ENCODE measurements at regions not wholly inside any gene's neighbourhood (a gene's known extent, or its start where the extent isn't known, plus 50 kb on each side); places are given as distances from the start of the nearest gene placed in this dataset.

DNA sequence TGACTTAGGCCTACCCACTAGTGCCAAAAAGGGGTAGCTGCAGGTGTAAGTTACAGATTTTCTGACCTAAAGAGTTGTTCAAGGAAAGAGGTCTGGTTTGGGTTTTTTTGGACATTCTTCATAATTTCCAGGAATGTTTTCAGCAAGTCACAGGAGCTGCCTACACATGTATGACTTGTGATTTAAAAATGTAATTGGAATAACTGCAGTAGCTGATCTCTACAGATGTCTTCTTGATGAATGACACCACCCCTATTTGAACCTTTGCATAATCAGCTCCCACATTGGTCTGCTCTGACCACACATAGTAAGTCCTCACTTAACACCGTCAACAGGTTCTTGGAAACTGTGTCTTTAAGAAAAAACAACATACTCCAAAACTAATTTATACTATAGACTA lies 481.4 kb downstream of the RASEF start:
- in situ Hi-C loops (cut with MboI; ENCODE audit: low pct_unique_long_range_greater_than_20kb, low sequenced_read_pairs) = no loop called here
- DNase-seq = no peak

GRCh38 chr9:82581935-82582334 lies 481.0 kb downstream of the RASEF start:
- in situ Hi-C loops (cut with MboI; ENCODE audit: low pct_unique_long_range_greater_than_20kb, low sequenced_read_pairs) = no loop called here
- DNase-seq = no peak

GRCh38 chr9:82582693-82583092 lies 480.2 kb downstream of the RASEF start:
- in situ Hi-C loops (cut with MboI; ENCODE audit: low pct_unique_long_range_greater_than_20kb, low sequenced_read_pairs) = no loop called here
- no peak for DNase-seq

DNA sequence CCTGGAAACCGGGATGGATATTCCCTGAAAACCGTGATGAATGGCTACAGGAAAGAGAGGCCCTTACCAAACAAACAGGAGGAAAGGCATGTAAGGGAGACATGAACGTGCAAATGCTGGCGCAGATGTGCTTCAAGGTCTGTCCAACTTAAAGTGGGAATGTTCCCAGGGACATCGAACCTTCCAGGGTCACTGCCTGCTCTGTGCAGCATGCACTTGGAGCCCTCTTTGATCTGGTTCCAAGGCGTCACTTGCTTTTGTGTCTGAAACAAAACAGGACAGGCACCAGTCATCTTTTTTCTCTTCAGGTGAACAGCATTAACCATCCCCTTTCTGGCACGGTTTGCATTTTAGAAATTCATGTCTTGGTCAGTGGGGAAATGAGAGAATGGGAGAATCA lies 479.4 kb downstream of the RASEF start:
- in situ Hi-C loops (cut with MboI; ENCODE audit: low pct_unique_long_range_greater_than_20kb, low sequenced_read_pairs) = no loop called here
- DNase-seq = no peak

- DNase-seq = no peak
- in situ Hi-C loops (cut with MboI; ENCODE audit: low pct_unique_long_range_greater_than_20kb, low sequenced_read_pairs) = no loop called here
Measured at GRCh38 chr9:82584349-82584863, 478.5 kb downstream of the RASEF start.

DNA sequence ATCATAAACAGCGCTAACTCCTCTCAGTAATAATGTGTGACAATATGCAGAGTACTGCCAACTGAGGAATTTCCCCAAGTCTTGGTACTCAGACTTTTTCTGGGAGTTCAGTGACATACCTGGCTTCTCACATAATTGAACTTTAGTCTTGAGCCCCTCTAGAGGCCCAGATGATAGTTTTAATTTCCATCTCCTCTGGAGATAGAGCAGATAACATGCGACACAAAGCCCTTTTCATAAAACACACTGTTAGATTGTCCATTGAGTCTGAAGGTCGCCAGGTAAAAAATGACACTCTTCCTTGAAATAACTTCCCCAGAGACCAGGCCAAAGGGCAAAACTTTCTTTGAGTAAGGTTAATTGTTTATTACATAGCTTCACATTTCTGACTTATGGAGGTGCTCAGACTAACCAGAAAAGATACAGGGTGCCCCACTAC lies 476.0 kb downstream of the RASEF start:
- DNase-seq = no peak
- in situ Hi-C loops (cut with MboI; ENCODE audit: low pct_unique_long_range_greater_than_20kb, low sequenced_read_pairs) = no loop called here

- in situ Hi-C loops (cut with MboI; ENCODE audit: low pct_unique_long_range_greater_than_20kb, low sequenced_read_pairs) = no loop called here
- no peak for DNase-seq
Measured at GRCh38 chr9:82588301-82589180, 474.4 kb downstream of the RASEF start.

DNA sequence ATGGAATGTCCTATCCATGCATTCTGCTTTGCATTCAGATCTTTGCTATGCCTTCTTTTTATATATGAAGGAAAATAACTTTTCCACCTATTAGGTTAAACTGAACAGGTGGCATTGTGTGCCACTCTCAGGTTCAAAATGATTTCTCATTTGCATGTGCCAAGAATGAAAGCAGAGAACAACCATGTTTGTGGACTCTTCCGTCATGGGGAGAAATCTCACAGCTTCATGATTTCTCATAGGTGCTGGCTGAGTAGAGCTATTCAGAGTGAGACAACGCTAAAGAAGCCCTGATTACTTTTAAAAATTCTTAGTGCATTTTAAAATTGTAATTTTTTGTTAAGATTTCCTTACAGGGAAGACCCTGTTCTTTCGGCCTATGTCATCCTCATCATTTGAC lies 472.1 kb downstream of the RASEF start:
- in situ Hi-C loops (cut with MboI; ENCODE audit: low pct_unique_long_range_greater_than_20kb, low sequenced_read_pairs) = no loop called here

GRCh38 chr9:82593501-82593900 lies 469.4 kb downstream of the RASEF start:
- in situ Hi-C loops (cut with MboI; ENCODE audit: low pct_unique_long_range_greater_than_20kb, low sequenced_read_pairs) = no loop called here
- DNase-seq = no peak

More for the DNA sequence above, 472.1 kb downstream of the RASEF start:
- DNase-seq = no peak

DNA sequence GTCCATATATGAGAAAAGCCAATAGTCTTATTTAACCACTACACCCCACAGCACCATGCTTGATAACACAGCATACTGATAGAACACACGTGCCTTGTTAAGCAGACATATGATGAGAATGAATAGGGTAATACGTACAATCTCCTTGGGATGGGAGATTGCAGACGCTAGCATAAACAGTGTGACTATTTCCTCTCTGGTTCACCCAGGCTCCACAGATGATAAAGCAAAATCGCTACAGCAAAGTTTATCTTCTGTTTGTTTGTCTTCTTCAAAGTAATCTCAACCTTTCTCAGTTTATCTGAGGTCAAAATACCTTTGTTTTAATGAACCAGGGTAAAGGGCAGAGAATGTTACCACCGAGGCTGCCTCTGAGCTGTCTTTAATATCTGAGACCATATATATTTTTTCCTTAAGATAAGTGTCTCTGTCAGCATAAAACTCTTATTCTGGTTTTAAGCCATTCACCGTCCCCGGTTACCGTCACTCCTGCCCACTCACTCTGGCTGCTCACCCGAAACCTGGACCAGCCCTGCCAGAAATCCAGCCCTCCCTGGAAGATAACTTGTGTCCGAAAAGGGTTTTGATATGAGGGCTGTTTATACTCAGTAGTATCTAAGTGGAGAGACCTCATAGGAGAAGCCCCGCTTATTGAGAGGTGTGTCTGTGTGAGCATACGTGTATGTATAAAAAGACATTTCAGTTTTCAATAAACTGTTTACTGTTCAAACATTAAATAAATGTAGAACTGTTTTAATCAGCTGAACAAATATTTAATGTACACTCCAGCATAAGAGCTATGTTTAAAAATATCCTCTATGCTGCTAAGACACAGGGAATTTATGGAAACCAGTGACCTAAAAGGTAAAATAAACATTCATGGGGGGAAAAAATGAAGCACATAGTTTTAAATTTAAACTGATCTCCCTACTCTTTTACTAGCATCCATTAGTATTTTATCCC lies 465.4 kb downstream of the RASEF start:
- in situ Hi-C loops (cut with MboI; ENCODE audit: low pct_unique_long_range_greater_than_20kb, low sequenced_read_pairs) = no loop called here

GRCh38 chr9:82598241-82599039 lies 464.5 kb downstream of the RASEF start:
- in situ Hi-C loops (cut with MboI; ENCODE audit: low pct_unique_long_range_greater_than_20kb, low sequenced_read_pairs) = no loop called here

More for the DNA sequence above, 465.4 kb downstream of the RASEF start:
- no peak for DNase-seq

GRCh38 chr9:82599336-82599949 lies 463.5 kb downstream of the RASEF start:
- no peak for DNase-seq
- in situ Hi-C loops (cut with MboI; ENCODE audit: low pct_unique_long_range_greater_than_20kb, low sequenced_read_pairs) = no loop called here

More at GRCh38 chr9:82598241-82599039, 464.5 kb downstream of the RASEF start:
- no peak for DNase-seq

DNA sequence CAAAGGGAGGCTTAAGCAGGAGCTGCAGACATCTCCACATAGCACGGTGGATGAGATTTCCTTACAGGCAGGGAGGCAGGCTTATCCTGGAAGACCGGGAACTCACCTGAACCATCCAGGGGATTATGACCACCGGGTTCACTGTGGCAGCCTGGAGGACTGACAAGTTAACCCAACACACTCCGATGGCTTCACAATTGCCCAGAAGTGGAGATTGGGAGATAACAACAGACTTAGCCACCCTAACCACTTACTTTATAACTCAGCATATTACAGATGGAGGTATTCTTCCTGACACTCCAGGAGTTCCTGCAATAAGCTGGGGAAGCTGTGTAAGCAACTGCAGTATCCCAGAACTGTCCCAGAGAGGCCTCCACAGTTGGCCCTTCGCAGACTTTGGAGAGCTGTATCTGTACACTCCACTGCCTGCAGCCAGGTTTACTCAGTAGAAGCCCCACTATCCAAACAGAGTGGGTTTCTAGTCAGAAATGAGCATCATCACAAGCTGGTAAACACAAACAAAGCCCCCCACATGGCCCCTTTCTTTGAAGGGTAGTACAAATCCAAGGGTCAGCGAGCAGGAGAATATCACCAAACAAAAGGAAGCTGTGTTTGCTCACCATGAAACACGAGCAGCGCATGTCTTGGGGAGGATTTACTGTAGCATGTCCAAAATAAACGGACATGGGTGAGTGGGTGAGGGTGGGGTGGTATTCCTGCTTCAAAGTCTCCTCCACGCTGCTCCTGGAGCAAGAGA lies 462.2 kb downstream of the RASEF start:
- in situ Hi-C loops (cut with MboI; ENCODE audit: low pct_unique_long_range_greater_than_20kb, low sequenced_read_pairs) = no loop called here
- DNase-seq = no peak

DNA sequence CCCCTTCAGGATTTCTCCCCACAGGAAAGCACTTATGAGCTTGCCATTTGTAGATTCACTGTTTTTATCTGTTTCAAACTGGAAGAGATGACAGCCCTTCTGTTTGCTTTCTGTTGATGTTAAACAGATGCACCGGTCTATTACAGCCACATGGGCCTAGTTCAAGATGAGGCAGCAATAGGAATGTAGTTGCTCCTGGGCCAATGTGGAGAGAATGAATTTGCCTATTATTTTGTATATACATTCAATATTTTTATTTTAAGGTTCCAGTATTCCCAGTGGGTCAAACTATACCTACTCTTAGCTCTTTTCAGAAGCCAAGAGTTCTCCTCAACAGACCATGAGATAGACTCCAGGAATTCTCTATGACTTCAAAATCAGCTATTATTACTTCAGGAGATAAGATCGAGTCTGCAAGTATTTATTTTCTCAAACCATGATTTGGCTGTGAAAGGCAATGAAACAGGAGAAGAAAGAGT lies 461.6 kb downstream of the RASEF start:
- in situ Hi-C loops (cut with MboI; ENCODE audit: low pct_unique_long_range_greater_than_20kb, low sequenced_read_pairs) = no loop called here
- DNase-seq = no peak

DNA sequence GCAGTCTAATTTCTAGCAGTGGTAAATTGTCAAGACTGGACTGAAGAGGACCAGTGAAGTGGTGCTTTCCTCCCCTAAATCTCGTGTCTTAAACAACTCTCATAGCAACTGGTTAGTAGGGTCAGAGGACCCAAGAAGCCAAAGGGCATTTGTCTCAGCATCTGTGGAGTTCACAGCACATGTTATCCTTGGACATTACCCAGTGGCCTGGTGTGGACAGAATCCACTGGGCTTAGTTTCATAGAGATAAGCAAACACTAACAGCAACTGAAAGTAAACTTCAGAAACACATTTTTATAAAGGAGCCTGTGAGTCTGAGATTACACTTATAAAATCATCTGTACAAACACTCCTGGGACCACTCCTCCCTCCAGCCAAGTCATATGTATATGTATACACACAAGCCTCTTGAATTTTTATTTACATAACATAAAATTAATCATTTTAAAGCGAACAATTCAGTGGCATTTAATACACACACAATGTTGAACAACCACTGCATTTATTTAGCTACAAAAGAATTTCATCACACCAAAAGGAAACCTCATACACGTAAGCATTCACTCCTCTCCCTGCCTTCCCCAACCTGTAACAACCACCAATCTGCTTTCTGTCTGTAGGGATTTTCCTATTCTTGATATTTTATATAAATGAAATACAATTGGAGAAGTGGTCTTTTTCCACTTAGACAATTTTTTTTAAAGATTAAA lies 457.8 kb downstream of the RASEF start:
- in situ Hi-C loops (cut with MboI; ENCODE audit: low pct_unique_long_range_greater_than_20kb, low sequenced_read_pairs) = no loop called here
- DNase-seq = no peak

GRCh38 chr9:82605657-82606031 lies 457.3 kb downstream of the RASEF start:
- no peak for DNase-seq
- in situ Hi-C loops (cut with MboI; ENCODE audit: low pct_unique_long_range_greater_than_20kb, low sequenced_read_pairs) = no loop called here

- in situ Hi-C loops (cut with MboI; ENCODE audit: low pct_unique_long_range_greater_than_20kb, low sequenced_read_pairs) = no loop called here
- no peak for DNase-seq
Measured at GRCh38 chr9:82606071-82606470, 456.9 kb downstream of the RASEF start.
